SK-N-SH treated with all-trans-retinoic acid at 6 μM for 48 hours (cell line): ENCODE measurements at regions not wholly inside any gene's neighbourhood (a gene's known extent, or its start where the extent isn't known, plus 50 kb on each side); places are given as distances from the start of the nearest gene placed in this dataset.

ENCODE experiments used
- ATAC-seq: fragments of 200-7000 bp; cut with Tn5 transposase; 3 replicates; pipeline ENCODE4 v1.9.1; 2020; ENCODE audit warnings: mild to moderate bottlenecking, moderate library complexity
- ARNTL ChIP-seq: fragments of 450-650 bp; formaldehyde crosslinking; IDR thresholded peaks from 2 replicates; pipeline ENCODE4 v1.5.0; 2020; ENCODE audit warnings: low read depth, mild to moderate bottlenecking, moderate library complexity, borderline replicate concordance
- BACH2 ChIP-seq: fragments of 250-450 bp; sonication (Bioruptor Pico); IDR thresholded peaks from 2 replicates; pipeline ENCODE4 v1.9.0; 2021; ENCODE audit warnings: mild to moderate bottlenecking, borderline replicate concordance
- CREB5 ChIP-seq: fragments of 250-450 bp; sonication (Bioruptor Pico); IDR thresholded peaks from 2 replicates; pipeline ENCODE4 v1.5.1; 2020; ENCODE audit warnings: low read depth, mild to moderate bottlenecking, moderate library complexity
- CSDC2 ChIP-seq: fragments of 250-450 bp; sonication (Bioruptor Pico); IDR thresholded peaks from 2 replicates; pipeline ENCODE4 v1.5.0; 2020; ENCODE audit warnings: mild to moderate bottlenecking, moderate library complexity
- CSRNP3 ChIP-seq: fragments of 250-450 bp; sonication (Bioruptor Pico); IDR thresholded peaks from 2 replicates; pipeline ENCODE4 v1.5.1; 2021; ENCODE audit warnings: mild to moderate bottlenecking, moderate library complexity
- ESRRG ChIP-seq: fragments of 250-450 bp; sonication (Bioruptor Pico); IDR thresholded peaks from 2 replicates; pipeline ENCODE4 v1.6.1; 2021; ENCODE audit warnings: mild to moderate bottlenecking
- GLIS3 ChIP-seq: fragments of 250-450 bp; sonication (Bioruptor Pico); IDR thresholded peaks from 2 replicates; pipeline ENCODE4 v1.5.0; 2020; ENCODE audit warnings: mild to moderate bottlenecking, moderate library complexity
- PATZ1 ChIP-seq: fragments of 250-450 bp; sonication (Bioruptor Pico); IDR thresholded peaks from 2 replicates; pipeline ENCODE4 v1.8.0; 2020; ENCODE audit warnings: mild to moderate bottlenecking, moderate library complexity, borderline replicate concordance
- POU6F1 ChIP-seq: fragments of 250-450 bp; sonication (Bioruptor Pico); IDR thresholded peaks from 2 replicates; pipeline ENCODE4 v1.8.0; 2021; ENCODE audit warnings: low read depth, mild to moderate bottlenecking, moderate library complexity, borderline replicate concordance
- PPARA ChIP-seq: fragments of 250-450 bp; sonication (Bioruptor Pico); IDR thresholded peaks from 2 replicates; pipeline ENCODE4 v1.5.0; 2020; ENCODE audit warnings: mild to moderate bottlenecking, borderline replicate concordance
- RARB ChIP-seq: fragments of 250-450 bp; sonication (Bioruptor Pico); IDR thresholded peaks from 2 replicates; pipeline ENCODE4 v1.8.0; 2021; ENCODE audit warnings: mild to moderate bottlenecking, moderate library complexity
- SNAI2 ChIP-seq: fragments of 250-450 bp; sonication (Bioruptor Pico); IDR thresholded peaks from 2 replicates; pipeline ENCODE4 v1.5.0; 2020; ENCODE audit warnings: mild to moderate bottlenecking, moderate library complexity
- TCF4 ChIP-seq: fragments of 250-450 bp; sonication (Bioruptor Pico); IDR thresholded peaks from 2 replicates; pipeline ENCODE4 v1.8.0; 2021; ENCODE audit warnings: mild to moderate bottlenecking, moderate library complexity, borderline replicate concordance
- TOX ChIP-seq: fragments of 250-450 bp; sonication (Bioruptor Pico); IDR thresholded peaks from 2 replicates; pipeline ENCODE4 v1.8.0; 2021; ENCODE audit warnings: mild to moderate bottlenecking, moderate library complexity, borderline replicate concordance
- TSHZ2 ChIP-seq: fragments of 250-450 bp; sonication (Bioruptor Pico); IDR thresholded peaks from 2 replicates; pipeline ENCODE4 v1.5.0; 2020; ENCODE audit warnings: mild to moderate bottlenecking, moderate library complexity
- ZC3H10 ChIP-seq: fragments of 250-450 bp; sonication (Bioruptor Pico); IDR thresholded peaks from 2 replicates; pipeline ENCODE4 v1.5.1; 2021; ENCODE audit warnings: mild to moderate bottlenecking, moderate library complexity
- ZFP3 ChIP-seq: fragments of 250-450 bp; sonication (Bioruptor Pico); IDR thresholded peaks from 2 replicates; pipeline ENCODE4 v1.5.0; 2020; ENCODE audit warnings: mild to moderate bottlenecking, moderate library complexity
- ZFP30 ChIP-seq: fragments of 450-650 bp; formaldehyde crosslinking; IDR thresholded peaks from 2 replicates; pipeline ENCODE4 v1.5.0; 2022; ENCODE audit warnings: mild to moderate bottlenecking, moderate library complexity
- ZNF565 ChIP-seq: fragments of 450-650 bp; formaldehyde crosslinking; conservative IDR thresholded peaks from 2 replicates; pipeline ENCODE4 v1.5.0; 2020; ENCODE audit warnings: low read depth, mild to moderate bottlenecking, moderate library complexity
- ZNF70 ChIP-seq: fragments of 450-650 bp; formaldehyde crosslinking; IDR thresholded peaks from 2 replicates; pipeline ENCODE4 v1.5.0; 2020; ENCODE audit warnings: mild to moderate bottlenecking, moderate library complexity
- ZNF8 ChIP-seq: fragments of 450-650 bp; formaldehyde crosslinking; IDR thresholded peaks from 2 replicates; pipeline ENCODE4 v1.5.0; 2020; ENCODE audit warnings: mild to moderate bottlenecking, moderate library complexity

GRCh38 chr17:83156408-83156807 lies 77.0 kb downstream of the METRNL start:
- TF ChIP-seq ZFP3 (CRISPR knock-in tag) (no peak), BACH2 (CRISPR knock-in tag) (no peak), TSHZ2 (CRISPR knock-in tag) (no peak), PPARA (no peak), ZNF565 (CRISPR knock-in tag) (no peak), CREB5 (CRISPR knock-in tag) (no peak), ZFP30 (CRISPR knock-in tag) (no peak), ZNF8 (no peak)
- no peak for ATAC-seq

GRCh38 chr17:83159204-83160049 lies 80.0 kb downstream of the METRNL start:
- TF ChIP-seq TSHZ2 (CRISPR knock-in tag) (no peak), ZFP30 (CRISPR knock-in tag) (no peak), ARNTL (CRISPR knock-in tag) (no peak), ESRRG (CRISPR knock-in tag) (no peak), PATZ1 (no peak), CSDC2 (CRISPR knock-in tag) (no peak), SNAI2 (CRISPR knock-in tag) (no peak), POU6F1 (CRISPR knock-in tag) (no peak), TCF4 (no peak), BACH2 (CRISPR knock-in tag) (no peak), CREB5 (CRISPR knock-in tag) (no peak), PPARA (no peak), CSRNP3 (CRISPR knock-in tag) (no peak), ZC3H10 (no peak), GLIS3 (no peak), ZNF565 (CRISPR knock-in tag) (no peak), RARB (CRISPR knock-in tag) (no peak), ZFP3 (CRISPR knock-in tag) (no peak), TOX (CRISPR knock-in tag) (no peak), ZNF70 (CRISPR knock-in tag) (no peak)
- ATAC-seq, result no peak
